Prostate gland (tissue), 2 donors: ENCODE measurements at regions not wholly inside any gene's neighbourhood (a gene's known extent, or its start where the extent isn't known, plus 50 kb on each side); places are given as distances from the start of the nearest gene placed in this dataset.

Source experiments
- CTCF ChIP-seq, 4 experiments: fragments of 200-600 bp in 2 of 4; fragments of 450-650 bp in 2 of 4; sonication (generic) in 2 of 4; IDR thresholded peaks; 1 replicate in 3 of 4; 2 replicates in 1 of 4; pipeline ENCODE4 v1.5.1; 2016 to 2019; ENCODE audit warnings: antibody characterized with exemption in 4 of 4, mild to moderate bottlenecking in 2 of 4, moderate library complexity in 2 of 4
- POLR2A ChIP-seq: fragments of 450-650 bp; IDR thresholded peaks from one replicate; pipeline ENCODE4 v1.6.1; 2016; ENCODE audit warnings: antibody characterized with exemption, mild to moderate bottlenecking

- TF ChIP-seq CTCF (IDR thresholded peaks at IDR 0.05) (no peak), POLR2A (no peak)
These were observed 156.5 kb downstream of the ANKRD60 start for GRCh38 chr20:58071991-58072390.
